ENCODE measurements at regions not wholly inside any gene's neighbourhood (a gene's known extent, or its start where the extent isn't known, plus 50 kb on each side); places are given as distances from the start of the nearest gene placed in this dataset.

- DNase-seq (ENCODE audit: low read depth): no peak
Measured at GRCh38 chr14:71202881-71203280, 295.6 kb downstream of the PCNX1 start.

GRCh38 chr14:71203306-71203705 is 296.0 kb downstream of the PCNX1 start:
- DNase-seq (ENCODE audit: low read depth): peak; percentile 23

- DNase-seq (ENCODE audit: low read depth): no peak
Measured at GRCh38 chr14:71204231-71204630, 297.0 kb downstream of the PCNX1 start.

- DNase-seq (ENCODE audit: low read depth): no peak
Measured at GRCh38 chr14:71204768-71205167, 297.5 kb downstream of the PCNX1 start.

- DNase-seq (ENCODE audit: low read depth): no peak
Measured at GRCh38 chr14:71206123-71206522, 298.9 kb downstream of the PCNX1 start.

- peak; percentile 86 for DNase-seq (ENCODE audit: low read depth)
Measured at GRCh38 chr14:71206766-71207371, 299.6 kb downstream of the PCNX1 start.

- no peak for DNase-seq (ENCODE audit: low read depth)
Measured at GRCh38 chr14:71208702-71209357, 301.6 kb downstream of the PCNX1 start.

GRCh38 chr14:71209888-71210287 is 302.6 kb downstream of the PCNX1 start:
- no peak for DNase-seq (ENCODE audit: low read depth)

- DNase-seq (ENCODE audit: low read depth): no peak
Measured at GRCh38 chr14:71212093-71212492, 304.8 kb downstream of the PCNX1 start.

GRCh38 chr14:71212683-71213107 is 305.4 kb downstream of the PCNX1 start:
- no peak for DNase-seq (ENCODE audit: low read depth)

GRCh38 chr14:71214241-71214640 is 307.0 kb downstream of the PCNX1 start:
- DNase-seq (ENCODE audit: low read depth): peak; percentile 59

GRCh38 chr14:71220462-71220861 is 313.2 kb downstream of the PCNX1 start:
- DNase-seq (ENCODE audit: low read depth): no peak

GRCh38 chr14:71221119-71221518 is 313.9 kb downstream of the PCNX1 start:
- DNase-seq (ENCODE audit: low read depth): no peak

GRCh38 chr14:71225113-71225512 is 317.9 kb downstream of the PCNX1 start:
- no peak for DNase-seq (ENCODE audit: low read depth)

- DNase-seq (ENCODE audit: low read depth): no peak
Measured at GRCh38 chr14:71228711-71229110, 321.5 kb downstream of the PCNX1 start.

- no peak for DNase-seq (ENCODE audit: low read depth)
Measured at GRCh38 chr14:71229875-71230274, 322.6 kb downstream of the PCNX1 start.

- no peak for DNase-seq (ENCODE audit: low read depth)
Measured at GRCh38 chr14:71230897-71231296, 323.6 kb downstream of the PCNX1 start.

GRCh38 chr14:71231521-71232393 is 324.5 kb downstream of the PCNX1 start:
- no peak for DNase-seq (ENCODE audit: low read depth)

- DNase-seq (ENCODE audit: low read depth): no peak
Measured at GRCh38 chr14:71232506-71232905, 325.2 kb downstream of the PCNX1 start.

- no peak for DNase-seq (ENCODE audit: low read depth)
Measured at GRCh38 chr14:71235875-71236274, 328.6 kb downstream of the PCNX1 start.

- DNase-seq (ENCODE audit: low read depth): no peak
Measured at GRCh38 chr14:71236487-71236886, 329.2 kb downstream of the PCNX1 start.

GRCh38 chr14:71237556-71237955 is 330.3 kb downstream of the PCNX1 start:
- no peak for DNase-seq (ENCODE audit: low read depth)

GRCh38 chr14:71238835-71239234 is 331.6 kb downstream of the PCNX1 start:
- DNase-seq (ENCODE audit: low read depth): no peak
